Activated naive CD8-positive, alpha-beta T cell (primary cell): ENCODE measurements at regions not wholly inside any gene's neighbourhood (a gene's known extent, or its start where the extent isn't known, plus 50 kb on each side); places are given as distances from the start of the nearest gene placed in this dataset.
"Not testable (repeated sequence)": the region's sequence is repeated elsewhere in the genome, so short reads cannot be mapped to it uniquely, and the experiment has no call there.

ENCODE experiments used
- H3K27ac Mint-ChIP-seq: one replicate; pipeline ENCODE4 v1.8.0; 2021; ENCODE audit warnings: mixed read lengths
- H3K27me3 Mint-ChIP-seq: one replicate; pipeline ENCODE4 v1.8.0; 2021; ENCODE audit warnings: mixed read lengths
- H3K36me3 Mint-ChIP-seq: one replicate; pipeline ENCODE4 v1.8.0; 2021; ENCODE audit warnings: mixed read lengths
- H3K4me1 Mint-ChIP-seq: one replicate; pipeline ENCODE4 v1.8.0; 2021; ENCODE audit warnings: low read depth, mixed read lengths
- H3K4me3 Mint-ChIP-seq: one replicate; pipeline ENCODE4 v1.8.0; 2021; ENCODE audit warnings: mild to moderate bottlenecking, mixed read lengths
- H3K9me3 Mint-ChIP-seq: one replicate; pipeline ENCODE4 v1.8.0; 2021; ENCODE audit warnings: low read depth, mixed read lengths

DNA sequence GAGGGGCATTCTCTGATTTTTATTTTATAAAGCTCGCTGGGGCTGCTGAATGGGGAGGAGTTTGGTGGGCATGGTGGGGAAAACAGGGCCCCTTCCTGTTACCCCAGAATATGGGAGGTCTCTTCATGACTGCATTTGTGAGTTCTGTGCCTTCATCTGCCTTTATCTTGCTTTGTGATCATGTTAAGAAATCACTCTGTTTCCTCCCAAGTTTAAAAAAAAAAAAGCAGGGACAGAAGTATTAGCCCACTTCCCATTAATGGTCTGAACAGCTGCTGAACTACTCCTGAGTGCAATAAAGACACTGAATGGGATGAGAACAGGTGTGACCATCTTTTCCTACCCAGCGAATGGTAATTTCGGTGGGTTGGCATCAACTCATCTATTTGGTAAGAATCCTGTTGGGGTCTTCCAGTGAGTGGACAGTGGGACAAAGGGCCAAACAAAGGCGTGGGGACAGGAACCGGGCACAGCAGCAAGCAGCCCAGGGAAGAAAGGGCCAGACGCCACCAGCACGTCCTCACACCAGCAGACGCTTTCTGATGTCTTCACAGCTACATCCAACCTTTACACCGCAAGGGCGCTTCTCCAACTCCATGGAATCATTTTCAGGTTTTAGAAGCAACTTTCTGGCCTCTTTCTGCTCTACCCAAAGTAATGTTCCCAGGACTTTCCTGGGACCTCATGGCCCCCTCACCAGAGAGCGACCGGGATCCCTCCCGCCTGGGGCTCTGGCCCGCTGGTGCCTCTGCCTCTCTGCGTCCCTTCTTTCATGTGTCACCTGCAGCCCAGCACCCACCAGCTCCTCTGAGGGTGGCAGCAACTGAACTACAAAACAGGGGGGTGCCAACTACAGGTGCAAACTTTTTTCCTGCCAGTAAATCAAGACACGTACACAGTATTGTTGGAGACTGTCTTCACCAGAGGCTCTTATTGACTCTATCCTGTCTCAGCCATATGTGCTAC lies 160.2 kb downstream of the ADSS2 start:
- H3K4me3 Mint-ChIP-seq: no peak overlapping the region
- H3K27me3 Mint-ChIP-seq: peaks cover 4% of the 10 kb centered on the region
- peaks cover 13% of the 10 kb centered on the region for H3K4me1 Mint-ChIP-seq
- no peak overlapping the region for H3K27ac Mint-ChIP-seq
- H3K9me3 Mint-ChIP-seq: peaks cover 7% of the 10 kb centered on the region
- peaks cover 7% of the 10 kb centered on the region for H3K36me3 Mint-ChIP-seq

DNA sequence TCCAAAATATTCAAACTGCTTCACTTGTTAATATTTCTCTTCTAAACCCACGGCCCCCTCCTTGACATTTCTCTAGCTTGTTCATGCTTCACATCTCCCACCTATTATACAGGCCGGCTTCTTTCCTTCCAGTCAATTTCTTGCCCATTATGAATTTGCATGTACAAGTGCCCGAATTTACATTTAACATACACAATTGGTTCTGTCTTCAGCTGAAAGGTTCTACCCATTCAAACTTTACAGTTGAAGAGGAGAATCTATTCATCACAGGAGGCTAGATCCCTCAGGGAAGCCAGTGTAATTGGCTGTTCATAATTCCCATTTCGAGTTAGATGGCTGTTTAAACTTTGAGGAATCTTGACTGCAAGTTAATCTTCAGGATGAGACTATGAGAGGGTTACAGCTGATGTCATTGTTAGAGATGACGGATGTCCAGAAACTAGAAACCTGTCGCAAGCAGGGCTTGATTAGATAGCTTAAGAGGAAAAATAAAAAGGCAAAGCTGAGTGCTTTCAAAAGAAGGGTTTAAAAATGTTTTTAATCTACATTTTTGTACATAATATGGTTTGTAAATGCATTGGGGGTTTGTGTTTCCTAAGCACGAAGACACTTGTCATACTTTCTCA lies 157.0 kb downstream of the ADSS2 start:
- no peaks in the 10 kb centered on the region for H3K27me3 Mint-ChIP-seq
- peaks cover 3% of the 10 kb centered on the region for H3K36me3 Mint-ChIP-seq
- no peak overlapping the region for H3K27ac Mint-ChIP-seq
- H3K4me3 Mint-ChIP-seq: no peak overlapping the region
- H3K9me3 Mint-ChIP-seq: no peaks in the 10 kb centered on the region
- H3K4me1 Mint-ChIP-seq: peaks cover 19% of the 10 kb centered on the region

DNA sequence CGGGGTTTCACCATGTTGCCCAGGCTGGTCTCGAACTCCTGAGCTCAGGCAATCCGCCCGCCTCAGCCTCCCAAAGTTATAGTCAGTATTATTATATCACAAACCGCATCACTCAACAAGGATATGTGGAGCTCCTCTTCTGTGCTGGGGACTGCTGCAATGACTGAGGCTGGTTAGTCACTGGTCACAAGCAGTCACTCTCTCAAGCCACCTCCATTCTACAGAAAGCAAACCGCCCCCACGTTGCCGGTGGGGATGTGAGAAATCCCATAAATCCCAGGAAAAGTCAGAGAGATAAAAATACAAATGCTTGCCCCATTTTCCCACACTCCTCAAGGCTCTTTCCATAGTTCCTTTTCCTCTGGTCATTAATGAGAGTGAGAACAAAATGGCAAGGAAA lies 155.7 kb downstream of the ADSS2 start:
- H3K4me3 Mint-ChIP-seq: no peak overlapping the region
- peaks cover 12% of the 10 kb centered on the region for H3K4me1 Mint-ChIP-seq
- no peaks in the 10 kb centered on the region for H3K9me3 Mint-ChIP-seq
- no peak overlapping the region for H3K27ac Mint-ChIP-seq
- no peaks in the 10 kb centered on the region for H3K27me3 Mint-ChIP-seq
- H3K36me3 Mint-ChIP-seq: no peaks in the 10 kb centered on the region

DNA sequence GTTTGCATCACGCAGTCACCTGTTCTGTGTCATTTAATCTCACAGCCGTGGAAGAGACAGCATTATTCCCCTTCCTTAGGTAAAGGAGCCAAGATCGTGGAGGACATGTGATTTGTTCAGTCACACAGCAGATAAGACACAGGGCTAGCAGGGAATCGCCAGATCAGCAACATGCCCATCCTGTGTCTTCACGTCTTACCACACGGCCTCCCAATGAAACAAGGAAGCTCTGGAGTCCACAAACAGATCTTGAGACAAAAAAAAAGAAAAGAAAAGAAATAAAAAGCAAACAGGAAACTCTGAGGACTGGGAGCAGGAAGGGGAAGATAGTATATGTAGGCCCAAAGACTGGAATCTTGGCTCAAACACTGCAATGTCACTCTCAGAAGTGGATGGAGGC lies 155.3 kb downstream of the ADSS2 start:
- Mint-ChIP-seq H3K9me3 (no peaks in the 10 kb centered on the region), H3K36me3 (no peaks in the 10 kb centered on the region), H3K4me1 (peaks cover 8% of the 10 kb centered on the region), H3K4me3 (no peak overlapping the region), H3K27me3 (no peaks in the 10 kb centered on the region), H3K27ac (no peak overlapping the region)

DNA sequence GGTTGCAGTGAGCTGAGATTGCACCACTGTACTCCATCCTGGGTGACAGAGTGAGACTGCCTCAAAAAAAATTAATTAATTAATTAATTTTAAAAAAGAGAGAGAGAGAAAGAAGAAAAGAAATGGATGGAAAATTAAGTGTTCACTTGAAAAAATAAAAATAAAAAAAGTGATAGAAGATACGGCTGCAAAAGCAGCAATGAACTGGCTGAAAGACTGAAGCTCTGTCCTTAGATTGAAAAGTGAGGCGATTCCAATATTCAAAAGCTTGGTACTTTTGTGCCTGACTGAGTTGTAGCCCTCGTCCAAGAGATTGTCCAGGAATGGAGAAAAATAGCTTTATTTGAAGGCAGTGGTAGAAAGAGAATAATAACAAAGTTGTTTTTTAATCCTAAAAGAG lies 154.6 kb downstream of the ADSS2 start:
- Mint-ChIP-seq H3K4me3 (no peak overlapping the region), H3K36me3 (no peaks in the 10 kb centered on the region), H3K27me3 (no peaks in the 10 kb centered on the region), H3K9me3 (no peaks in the 10 kb centered on the region), H3K27ac (no peak overlapping the region), H3K4me1 (peaks cover 6% of the 10 kb centered on the region)

DNA sequence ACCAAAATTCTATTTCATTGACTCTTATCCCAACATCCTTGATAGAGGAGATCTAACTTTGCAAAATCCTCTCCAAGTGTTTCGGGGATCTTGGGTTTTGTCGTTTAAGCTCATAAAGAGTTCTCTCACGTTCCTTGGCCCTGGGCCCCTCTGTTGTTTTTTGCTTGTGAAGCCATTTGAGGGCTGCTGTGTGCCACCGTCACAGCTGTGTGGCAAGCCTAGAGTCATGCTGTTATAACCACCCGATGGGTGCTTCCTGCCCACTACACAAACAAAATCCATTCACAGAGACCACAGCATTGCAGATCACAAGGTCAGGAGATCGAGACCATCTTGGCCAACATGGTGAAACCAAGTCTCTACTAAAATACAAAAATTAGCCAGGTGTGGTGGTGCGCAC lies 154.1 kb downstream of the ADSS2 start:
- H3K4me1 Mint-ChIP-seq: peaks cover 6% of the 10 kb centered on the region

DNA sequence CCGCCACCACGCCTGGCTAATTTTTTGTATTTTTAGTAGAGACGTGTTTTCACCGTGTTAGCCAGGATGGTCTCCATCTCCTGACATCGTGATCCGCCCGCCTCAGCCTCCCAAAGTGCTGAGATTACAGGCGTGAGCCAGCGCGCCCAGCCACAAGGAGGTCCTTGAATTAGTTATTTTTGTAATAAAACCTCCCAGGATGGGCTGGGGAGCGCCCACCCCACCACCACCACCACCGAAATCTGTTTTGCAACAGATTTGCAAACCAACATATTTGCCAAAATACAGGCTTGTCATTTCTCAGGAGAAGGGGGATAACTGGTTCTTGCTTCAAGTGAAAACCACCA lies 151.7 kb downstream of the ADSS2 start:
- peak overlapping the region; percentile 82 for H3K4me3 Mint-ChIP-seq
- H3K9me3 Mint-ChIP-seq, H3K27ac Mint-ChIP-seq, H3K27me3 Mint-ChIP-seq, H3K4me1 Mint-ChIP-seq, H3K36me3 Mint-ChIP-seq: not testable (repeated sequence)

More for the DNA sequence above, 154.1 kb downstream of the ADSS2 start:
- Mint-ChIP-seq H3K36me3 (no peaks in the 10 kb centered on the region), H3K27me3 (no peaks in the 10 kb centered on the region), H3K27ac (no peak overlapping the region), H3K4me3 (no peak overlapping the region), H3K9me3 (no peaks in the 10 kb centered on the region)

DNA sequence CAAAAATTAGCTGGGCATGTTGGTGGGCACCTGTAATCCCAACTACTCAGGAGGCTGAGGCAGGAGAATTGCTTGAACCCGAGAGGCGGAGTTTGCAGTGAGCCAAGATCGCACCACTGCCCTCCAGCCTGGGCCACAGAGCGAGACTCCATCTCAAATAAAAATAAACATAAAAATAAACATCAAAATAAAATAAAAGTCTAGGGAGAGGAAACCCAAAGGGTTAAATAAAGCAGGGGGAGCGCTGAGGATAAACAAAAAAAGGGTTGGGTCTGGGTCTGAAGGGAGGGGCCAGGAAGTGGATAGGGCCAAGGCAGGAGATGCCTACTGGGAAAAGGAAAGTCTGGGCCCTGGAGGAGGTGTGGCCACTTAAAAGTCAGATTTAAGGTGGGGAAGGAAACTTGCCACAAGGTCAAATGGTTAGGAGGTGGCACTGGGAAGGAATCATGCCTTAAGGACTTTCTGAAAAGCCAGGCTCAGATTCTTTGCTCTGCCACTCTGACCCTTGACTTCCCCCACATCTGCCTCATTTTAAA lies 150.0 kb downstream of the ADSS2 start:
- Mint-ChIP-seq H3K9me3 (peaks cover 3% of the 10 kb centered on the region), H3K27ac (no peak overlapping the region), H3K4me1 (peaks cover 6% of the 10 kb centered on the region), H3K36me3 (peaks cover 2% of the 10 kb centered on the region), H3K27me3 (no peaks in the 10 kb centered on the region), H3K4me3 (no peak overlapping the region)

DNA sequence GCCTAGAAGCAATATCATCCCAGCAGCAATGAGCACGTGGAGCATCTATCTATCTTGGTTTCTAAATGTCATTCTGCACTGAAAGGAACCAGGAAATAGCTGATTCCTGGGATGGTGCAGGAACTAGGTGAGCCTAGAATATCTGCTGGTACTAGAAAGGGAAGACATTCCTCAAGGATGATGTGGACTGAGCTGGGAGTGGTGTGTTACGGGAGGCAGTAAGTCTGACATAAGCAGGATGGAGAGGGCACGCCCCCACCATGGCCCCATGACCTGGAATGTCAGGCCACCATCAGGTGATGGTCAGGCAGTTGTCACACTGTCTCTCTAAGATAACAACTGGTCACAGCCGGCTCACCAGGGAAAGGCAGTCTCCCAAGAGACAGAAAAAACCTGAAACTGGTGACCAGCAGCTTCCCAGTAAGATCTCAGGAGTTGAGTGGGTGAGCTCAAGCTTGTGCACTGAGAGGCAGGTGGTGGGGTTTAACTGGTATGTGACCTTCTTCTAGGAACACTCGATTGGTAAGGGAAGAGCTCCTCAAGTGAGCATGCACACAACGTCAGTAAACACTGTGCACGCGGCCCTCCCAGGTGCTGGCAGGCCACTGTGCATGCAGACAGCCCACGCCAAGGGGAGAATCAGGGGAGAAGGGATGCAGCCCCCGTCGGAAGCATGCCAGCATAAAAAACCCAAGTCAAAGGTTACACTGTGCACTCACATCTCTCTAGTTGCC lies 148.7 kb downstream of the ADSS2 start:
- Mint-ChIP-seq H3K4me1 (peaks cover 6% of the 10 kb centered on the region), H3K9me3 (peaks cover 3% of the 10 kb centered on the region), H3K27me3 (no peaks in the 10 kb centered on the region), H3K27ac (no peak overlapping the region), H3K4me3 (no peak overlapping the region), H3K36me3 (peaks cover 2% of the 10 kb centered on the region)

DNA sequence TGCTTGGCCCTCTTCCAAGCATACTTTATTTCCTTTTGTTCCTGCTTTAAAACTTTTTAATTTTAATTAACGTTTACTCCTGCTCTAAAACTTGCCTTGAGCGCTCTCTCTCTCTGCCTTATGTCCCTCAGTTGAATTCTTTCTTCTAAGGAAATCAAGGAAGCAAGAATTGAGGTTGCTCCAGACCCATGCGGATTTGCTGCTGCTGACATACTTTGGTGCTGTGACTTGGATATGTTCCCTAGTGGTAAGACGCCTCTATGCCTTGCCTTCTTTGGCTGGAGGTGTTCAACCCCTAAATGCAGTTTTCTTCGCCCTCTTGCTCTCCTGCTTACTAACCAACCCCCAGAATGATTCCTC lies 148.1 kb downstream of the ADSS2 start:
- Mint-ChIP-seq H3K9me3 (peaks cover 3% of the 10 kb centered on the region), H3K27ac (no peak overlapping the region), H3K4me3 (no peak overlapping the region), H3K4me1 (peaks cover 6% of the 10 kb centered on the region), H3K36me3 (peaks cover 2% of the 10 kb centered on the region), H3K27me3 (no peaks in the 10 kb centered on the region)

DNA sequence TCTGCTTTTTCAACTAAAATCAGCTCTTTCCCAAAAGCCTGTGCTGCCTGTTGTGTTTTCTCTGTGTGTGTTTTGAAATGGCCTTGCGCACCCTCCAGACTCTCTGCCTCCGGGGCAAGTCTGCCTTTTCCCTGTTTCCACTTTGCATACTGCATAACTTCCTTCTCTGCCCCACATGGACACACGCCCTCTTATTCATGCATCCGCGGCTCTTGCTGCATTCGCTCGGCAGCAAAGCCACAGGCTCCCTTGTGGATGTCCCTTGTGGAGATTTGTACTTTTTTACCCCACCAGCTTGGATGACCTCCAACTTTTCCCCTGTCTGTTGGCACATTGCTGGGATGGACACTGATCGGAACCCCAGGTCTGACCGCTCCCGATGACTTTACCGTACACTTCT lies 147.6 kb downstream of the ADSS2 start:
- H3K36me3 Mint-ChIP-seq: peaks cover 2% of the 10 kb centered on the region
- peaks cover 3% of the 10 kb centered on the region for H3K9me3 Mint-ChIP-seq

DNA sequence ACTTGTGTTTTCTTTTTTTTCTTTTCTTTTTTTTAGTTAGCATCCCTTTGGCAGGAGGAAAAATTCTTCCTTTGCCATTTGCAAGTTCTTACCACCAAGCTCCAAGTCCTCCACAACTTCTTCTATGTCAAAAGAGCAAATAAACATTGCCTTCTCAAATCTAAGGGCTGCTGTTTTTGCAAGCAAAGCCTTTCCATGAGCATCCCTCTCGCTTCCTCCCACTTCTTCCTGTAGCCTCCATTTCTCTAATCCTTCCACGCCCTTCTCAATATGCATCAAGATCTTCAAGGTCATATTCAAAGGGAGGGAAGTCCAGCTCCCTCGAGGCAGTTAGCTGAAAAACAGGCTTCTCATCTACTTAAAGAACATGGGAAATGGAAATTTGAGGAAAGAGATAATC lies 147.1 kb downstream of the ADSS2 start:
- peaks cover under 1% of the 10 kb centered on the region for H3K4me1 Mint-ChIP-seq
- H3K36me3 Mint-ChIP-seq: peaks cover 2% of the 10 kb centered on the region
- H3K9me3 Mint-ChIP-seq: peaks cover 3% of the 10 kb centered on the region
- H3K4me3 Mint-ChIP-seq: no peak overlapping the region
- H3K27me3 Mint-ChIP-seq: no peaks in the 10 kb centered on the region
- H3K27ac Mint-ChIP-seq: no peak overlapping the region

More for the DNA sequence above, 147.6 kb downstream of the ADSS2 start:
- Mint-ChIP-seq H3K4me1 (peaks cover 5% of the 10 kb centered on the region), H3K4me3 (no peak overlapping the region), H3K27ac (no peak overlapping the region), H3K27me3 (no peaks in the 10 kb centered on the region)

DNA sequence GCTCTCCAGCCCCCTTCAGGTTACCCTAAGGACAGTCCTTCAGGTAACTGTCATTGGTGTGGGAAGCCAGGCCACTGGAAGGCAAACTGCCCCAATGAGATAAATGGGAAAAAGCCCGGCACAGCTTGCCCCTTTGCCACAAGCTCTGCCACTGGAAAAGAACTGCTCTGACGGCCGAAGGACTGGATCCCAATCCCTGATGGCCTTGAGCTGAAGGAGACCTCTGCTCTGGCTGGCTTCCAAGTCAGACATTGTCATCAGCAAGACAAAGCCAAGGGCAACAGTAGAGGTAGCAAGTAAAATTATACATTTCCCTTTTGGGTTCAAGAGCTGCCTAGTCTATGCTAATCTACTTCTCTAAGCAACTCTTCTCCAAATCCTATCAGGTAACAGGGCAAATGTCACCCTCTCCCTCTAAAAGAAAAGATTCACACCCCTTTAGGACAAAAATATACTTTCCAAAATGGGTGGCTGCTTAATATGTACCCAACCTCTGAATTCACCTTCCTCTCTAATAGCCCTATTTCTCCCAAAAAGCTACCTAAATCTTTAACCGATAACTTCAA lies 145.8 kb downstream of the ADSS2 start:
- no peaks in the 10 kb centered on the region for H3K4me1 Mint-ChIP-seq
- peaks cover 3% of the 10 kb centered on the region for H3K9me3 Mint-ChIP-seq
- no peak overlapping the region for H3K27ac Mint-ChIP-seq
- no peak overlapping the region for H3K4me3 Mint-ChIP-seq
- peaks cover 2% of the 10 kb centered on the region for H3K36me3 Mint-ChIP-seq
- H3K27me3 Mint-ChIP-seq: no peaks in the 10 kb centered on the region

DNA sequence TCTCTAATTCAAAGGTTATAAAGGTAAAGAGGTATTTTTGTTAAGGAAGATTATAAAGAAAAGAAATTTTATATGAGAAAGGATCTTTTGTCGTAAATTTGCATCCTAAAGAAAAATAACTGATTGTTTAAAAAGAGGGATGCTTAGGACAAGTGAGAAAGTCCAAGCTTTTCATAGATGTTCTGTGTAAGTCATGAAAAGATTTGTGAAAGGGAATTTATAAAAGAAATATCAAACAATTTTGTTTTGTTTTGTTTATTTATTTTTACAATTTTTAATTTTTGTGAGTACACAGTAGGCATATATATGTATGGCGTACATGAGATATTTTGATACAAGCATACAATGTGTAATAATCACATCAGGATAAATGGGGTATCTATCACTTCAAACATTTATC lies 145.2 kb downstream of the ADSS2 start:
- H3K36me3 Mint-ChIP-seq: peaks cover 2% of the 10 kb centered on the region
- no peaks in the 10 kb centered on the region for H3K4me1 Mint-ChIP-seq

DNA sequence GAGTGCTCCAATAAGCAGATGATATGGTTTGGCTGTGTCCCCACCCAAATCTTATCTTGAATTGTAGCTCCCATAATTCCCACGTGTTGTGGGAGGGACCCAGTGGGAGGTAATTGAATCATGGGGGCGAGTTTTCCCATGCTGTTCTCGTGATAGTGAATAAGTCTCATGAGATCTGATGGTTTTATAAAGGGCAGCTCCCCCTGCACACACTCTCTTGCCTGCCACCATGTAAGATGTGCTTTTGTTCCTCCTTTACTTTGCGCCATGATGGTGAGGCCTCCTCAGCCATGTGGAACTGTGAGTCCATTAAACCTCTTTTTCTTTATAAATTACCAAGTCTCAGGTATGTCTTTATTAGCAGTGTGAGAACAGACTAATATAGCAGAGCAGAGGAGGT lies 142.5 kb downstream of the ADSS2 start:
- H3K27ac Mint-ChIP-seq, H3K27me3 Mint-ChIP-seq, H3K36me3 Mint-ChIP-seq, H3K9me3 Mint-ChIP-seq, H3K4me1 Mint-ChIP-seq, H3K4me3 Mint-ChIP-seq: not testable (repeated sequence)

More for the DNA sequence above, 145.2 kb downstream of the ADSS2 start:
- Mint-ChIP-seq H3K4me3 (no peak overlapping the region), H3K27me3 (no peaks in the 10 kb centered on the region), H3K9me3 (peaks cover 3% of the 10 kb centered on the region), H3K27ac (no peak overlapping the region)
